Left cardiac atrium (tissue), 4 donors: ENCODE measurements at regions not wholly inside any gene's neighbourhood (a gene's known extent, or its start where the extent isn't known, plus 50 kb on each side); places are given as distances from the start of the nearest gene placed in this dataset.

Source experiments
- ATAC-seq, 2 donors: fragments of 200-7000 bp; cut with Tn5 transposase; one replicate each; pipeline ENCODE4 v1.9.1; 2020; ENCODE audit warnings: mild to moderate bottlenecking in 2 of 2, moderate library complexity in 2 of 2
- DNase-seq: peaks from one replicate; pipeline ENCODE4 v3.0.0-alpha.2; 2020
- intact Hi-C, 2 donors: fragments of 100-400 bp; cut with DNase I; formaldehyde crosslinking; loops; one replicate each; pipeline versions ENCODE4 v1.14.1 to v1.15.1; 2022 to 2023
- donor health status: DM: no; HTN: yes; CAD: no.
- donor health status: DM: no; HTN: yes; CAD: no; lungs with severe emphysema.
- donor health status: DM: yes; HTN: yes; CAD: no.
- donor health status: Dilated cardiomyopathy.

GRCh38 chrX:39384996-39385395, 583.7 kb downstream of the MID1IP1 start:
- DNase-seq (no peak), ATAC-seq (no peak)
- intact Hi-C loops = no loop called here

GRCh38 chrX:39388730-39389129, 587.5 kb downstream of the MID1IP1 start:
- ATAC-seq (no peak), DNase-seq (no peak)
- intact Hi-C loops = no loop called here

GRCh38 chrX:39396358-39396995, 595.2 kb downstream of the MID1IP1 start:
- intact Hi-C loops = no loop called here
- ATAC-seq = no peak
- DNase-seq = no peak

GRCh38 chrX:39397561-39398199, 596.4 kb downstream of the MID1IP1 start:
- intact Hi-C loops = no loop called here
- ATAC-seq = no peak

GRCh38 chrX:39398215-39398962, 597.1 kb downstream of the MID1IP1 start:
- intact Hi-C loops = no loop called here

More at GRCh38 chrX:39397561-39398199, 596.4 kb downstream of the MID1IP1 start:
- no peak for DNase-seq

GRCh38 chrX:39398963-39399261, 597.7 kb downstream of the MID1IP1 start:
- ATAC-seq = peak in 1 of 2 donors; percentile 47
- peak; percentile 48 for DNase-seq
- intact Hi-C loops = no loop called here

More at GRCh38 chrX:39398215-39398962, 597.1 kb downstream of the MID1IP1 start:
- no peak for DNase-seq
- ATAC-seq = peak in 1 of 2 donors; percentile 38

GRCh38 chrX:39399387-39399786, 598.1 kb downstream of the MID1IP1 start:
- intact Hi-C loops = no loop called here
- no peak for DNase-seq
- peak; percentile 23 to 36 for ATAC-seq

GRCh38 chrX:39401483-39402110, 600.3 kb downstream of the MID1IP1 start:
- intact Hi-C loops = no loop called here
- no peak for ATAC-seq

GRCh38 chrX:39402158-39402557, 600.9 kb downstream of the MID1IP1 start:
- DNase-seq (no peak), ATAC-seq (no peak)
- intact Hi-C loops = no loop called here

More at GRCh38 chrX:39401483-39402110, 600.3 kb downstream of the MID1IP1 start:
- no peak for DNase-seq

GRCh38 chrX:39406799-39407198, 605.5 kb downstream of the MID1IP1 start:
- DNase-seq (no peak), ATAC-seq (no peak)
- intact Hi-C loops = no loop called here

- ATAC-seq (no peak), DNase-seq (no peak)
- intact Hi-C loops = no loop called here
Measured at GRCh38 chrX:39409246-39409917, 608.1 kb downstream of the MID1IP1 start.

- DNase-seq = no peak
- intact Hi-C loops = no loop called here
- ATAC-seq = no peak
Measured at GRCh38 chrX:39414290-39414854, 613.1 kb downstream of the MID1IP1 start.

- ATAC-seq (no peak), DNase-seq (no peak)
- intact Hi-C loops = no loop called here
Measured at GRCh38 chrX:39416547-39417260, 615.4 kb downstream of the MID1IP1 start.

GRCh38 chrX:39418254-39418704, 617.0 kb downstream of the MID1IP1 start:
- intact Hi-C loops = no loop called here
- DNase-seq = no peak
- ATAC-seq = no peak

- intact Hi-C loops = no loop called here
- peak; percentile 57 to 74 for ATAC-seq
- DNase-seq = peak; percentile 49
Measured at GRCh38 chrX:39418731-39419638, 617.7 kb downstream of the MID1IP1 start.

GRCh38 chrX:39421006-39421405, 619.7 kb downstream of the MID1IP1 start:
- DNase-seq (no peak), ATAC-seq (no peak)
- intact Hi-C loops = no loop called here

- intact Hi-C loops = no loop called here
- ATAC-seq (no peak), DNase-seq (no peak)
Measured at GRCh38 chrX:39425124-39425806, 624.0 kb downstream of the MID1IP1 start.
